Lower leg skin (tissue), 3 donors: ENCODE measurements at regions not wholly inside any gene's neighbourhood (a gene's known extent, or its start where the extent isn't known, plus 50 kb on each side); places are given as distances from the start of the nearest gene placed in this dataset.

ENCODE experiments used
- POLR2A ChIP-seq, 2 donors: fragments of 450-650 bp; IDR thresholded peaks; one replicate each; pipeline ENCODE4 v1.6.1; 2016 to 2017; ENCODE audit warnings: antibody characterized with exemption in 2 of 2, mild to moderate bottlenecking in 1 of 2, moderate library complexity in 1 of 2
- TF ChIP-seq, protein P1 (sequence below), 3 donors: fragments of 450-650 bp; IDR thresholded peaks; one replicate each; pipeline ENCODE4 v1.5.1; 2016; ENCODE audit warnings: antibody characterized with exemption in 3 of 3, mild to moderate bottlenecking in 3 of 3, moderate library complexity in 2 of 3

- TF ChIP-seq, protein P1, sequence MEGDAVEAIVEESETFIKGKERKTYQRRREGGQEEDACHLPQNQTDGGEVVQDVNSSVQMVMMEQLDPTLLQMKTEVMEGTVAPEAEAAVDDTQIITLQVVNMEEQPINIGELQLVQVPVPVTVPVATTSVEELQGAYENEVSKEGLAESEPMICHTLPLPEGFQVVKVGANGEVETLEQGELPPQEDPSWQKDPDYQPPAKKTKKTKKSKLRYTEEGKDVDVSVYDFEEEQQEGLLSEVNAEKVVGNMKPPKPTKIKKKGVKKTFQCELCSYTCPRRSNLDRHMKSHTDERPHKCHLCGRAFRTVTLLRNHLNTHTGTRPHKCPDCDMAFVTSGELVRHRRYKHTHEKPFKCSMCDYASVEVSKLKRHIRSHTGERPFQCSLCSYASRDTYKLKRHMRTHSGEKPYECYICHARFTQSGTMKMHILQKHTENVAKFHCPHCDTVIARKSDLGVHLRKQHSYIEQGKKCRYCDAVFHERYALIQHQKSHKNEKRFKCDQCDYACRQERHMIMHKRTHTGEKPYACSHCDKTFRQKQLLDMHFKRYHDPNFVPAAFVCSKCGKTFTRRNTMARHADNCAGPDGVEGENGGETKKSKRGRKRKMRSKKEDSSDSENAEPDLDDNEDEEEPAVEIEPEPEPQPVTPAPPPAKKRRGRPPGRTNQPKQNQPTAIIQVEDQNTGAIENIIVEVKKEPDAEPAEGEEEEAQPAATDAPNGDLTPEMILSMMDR (IDR thresholded peaks at IDR 0.05) = no peak
- no peak for TF ChIP-seq POLR2A (IDR thresholded peaks at IDR 0.05)
These were observed 107.4 kb upstream of the IL12A start for GRCh38 chr3:159881208-159881607.
